NCI-H345 treated with DMSO at 0.1 percent for 48 hours (cell line): ENCODE measurements at regions not wholly inside any gene's neighbourhood (a gene's known extent, or its start where the extent isn't known, plus 50 kb on each side); places are given as distances from the start of the nearest gene placed in this dataset.
A peak's percentile ranks its signal among the peaks of the same experiment; 100 is the strongest.

ENCODE experiments used
- DNase-seq: peaks from one replicate; lab custom pipeline; 2025; ENCODE audit not compliant: unreplicated experiment; lab: John Stamatoyannopoulos, UW

DNA sequence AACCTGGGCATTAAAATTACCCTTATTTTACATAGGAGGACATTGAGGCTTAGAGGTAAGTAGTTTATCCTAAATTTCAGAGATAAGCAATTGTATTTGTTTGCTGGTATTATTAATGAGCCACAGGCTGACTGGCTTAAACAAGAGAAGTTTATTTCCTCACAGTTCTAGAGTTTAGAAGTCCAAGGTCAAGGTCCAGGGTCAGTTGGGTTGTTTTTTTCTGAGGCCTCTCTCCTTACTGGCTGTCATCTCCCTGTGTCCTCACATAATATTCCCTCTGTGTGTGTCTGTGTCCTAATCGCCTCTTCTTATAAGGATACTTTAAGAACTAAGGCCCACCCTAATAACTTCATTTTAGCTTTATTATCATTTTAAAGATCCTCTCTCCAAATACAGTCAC is 294.9 kb upstream of the ATP5MC3 start:
- no peak for DNase-seq

DNA sequence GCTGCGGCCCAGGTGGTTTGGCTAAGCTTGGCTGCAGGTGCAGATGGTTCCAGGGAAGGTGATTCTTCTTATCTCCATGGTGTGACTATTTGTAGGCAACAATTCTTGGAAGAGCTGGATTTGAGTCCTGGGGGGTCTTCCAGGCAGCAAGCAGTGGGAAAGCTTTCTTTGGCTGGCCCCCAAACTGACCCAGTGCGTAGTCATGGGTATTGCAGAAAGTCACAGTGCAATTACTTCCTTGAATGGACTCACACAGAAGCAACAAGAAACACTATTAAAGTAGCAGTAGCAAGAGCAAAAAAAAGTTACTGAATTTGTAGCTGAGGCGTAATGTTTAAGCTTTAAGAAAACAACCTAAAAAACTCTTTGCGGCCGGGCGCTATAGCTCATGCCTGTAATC is 293.6 kb upstream of the ATP5MC3 start:
- no peak for DNase-seq

DNA sequence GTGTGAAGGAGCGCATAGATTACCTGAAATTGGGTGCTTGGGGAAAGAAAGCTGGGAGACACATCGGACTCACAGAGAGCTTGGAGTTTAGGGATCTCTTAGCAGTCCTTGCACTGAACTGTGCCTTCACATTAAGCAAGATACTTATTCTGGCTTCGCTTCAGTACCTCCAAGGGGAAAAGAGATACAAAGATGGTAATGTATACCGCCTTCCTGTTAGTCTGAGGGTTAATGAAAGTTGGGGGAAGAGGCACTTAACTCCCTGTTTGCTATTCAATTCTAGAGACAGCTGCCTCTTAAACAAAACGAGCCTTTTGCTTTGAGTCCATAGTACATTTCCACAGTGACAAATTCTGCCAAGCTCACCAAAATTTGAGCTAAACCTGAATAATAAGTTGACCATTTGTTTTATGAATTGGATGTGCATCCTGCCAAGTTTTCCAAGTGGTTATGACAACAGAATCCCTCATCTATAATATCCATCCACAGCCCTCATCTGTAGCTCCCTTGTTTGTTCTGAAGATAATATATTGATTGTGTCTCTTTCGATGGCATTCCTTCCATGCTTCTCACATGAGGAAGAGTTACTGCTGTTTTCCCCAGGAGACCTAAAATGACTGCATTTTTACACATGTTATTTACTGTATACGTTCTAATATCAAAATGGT is 287.1 kb upstream of the ATP5MC3 start:
- peak; percentile 21 for DNase-seq

DNA sequence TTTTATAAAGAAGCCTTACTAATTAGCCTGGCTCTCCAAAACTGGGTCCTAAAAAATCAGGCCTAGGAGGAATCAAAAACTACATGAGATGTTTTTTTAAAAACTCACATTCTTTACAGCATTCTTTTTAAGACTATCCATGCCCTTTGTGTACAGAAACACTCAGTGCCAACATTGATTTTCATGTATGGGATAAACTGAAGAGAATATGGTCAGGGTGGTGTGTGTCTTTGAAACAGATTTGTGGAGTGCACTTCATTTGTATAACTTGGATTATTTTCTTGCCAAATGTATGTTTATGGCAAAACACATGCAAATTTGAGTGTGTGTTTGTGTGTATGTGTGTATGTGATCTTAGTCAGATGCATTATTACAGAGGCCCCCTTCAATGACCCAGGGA is 283.6 kb upstream of the ATP5MC3 start:
- DNase-seq: no peak

DNA sequence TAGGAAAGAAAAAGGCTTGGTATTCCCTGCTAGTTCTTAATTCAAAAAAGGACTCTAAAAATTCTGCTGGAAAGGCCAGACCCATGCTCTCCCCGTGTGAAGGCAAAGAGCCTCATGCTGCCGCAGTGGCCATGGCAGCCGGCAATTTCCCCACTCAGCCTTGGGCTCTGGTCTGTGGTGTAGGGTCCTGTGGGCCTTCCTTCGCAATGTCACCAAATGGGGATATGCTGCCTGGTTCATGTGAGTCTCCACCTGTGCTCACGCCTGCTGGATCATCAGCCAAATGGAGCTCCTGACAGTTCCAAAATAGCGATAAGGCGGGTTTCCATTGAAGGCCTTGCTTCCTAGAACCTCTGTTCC is 282.8 kb upstream of the ATP5MC3 start:
- no peak for DNase-seq

DNA sequence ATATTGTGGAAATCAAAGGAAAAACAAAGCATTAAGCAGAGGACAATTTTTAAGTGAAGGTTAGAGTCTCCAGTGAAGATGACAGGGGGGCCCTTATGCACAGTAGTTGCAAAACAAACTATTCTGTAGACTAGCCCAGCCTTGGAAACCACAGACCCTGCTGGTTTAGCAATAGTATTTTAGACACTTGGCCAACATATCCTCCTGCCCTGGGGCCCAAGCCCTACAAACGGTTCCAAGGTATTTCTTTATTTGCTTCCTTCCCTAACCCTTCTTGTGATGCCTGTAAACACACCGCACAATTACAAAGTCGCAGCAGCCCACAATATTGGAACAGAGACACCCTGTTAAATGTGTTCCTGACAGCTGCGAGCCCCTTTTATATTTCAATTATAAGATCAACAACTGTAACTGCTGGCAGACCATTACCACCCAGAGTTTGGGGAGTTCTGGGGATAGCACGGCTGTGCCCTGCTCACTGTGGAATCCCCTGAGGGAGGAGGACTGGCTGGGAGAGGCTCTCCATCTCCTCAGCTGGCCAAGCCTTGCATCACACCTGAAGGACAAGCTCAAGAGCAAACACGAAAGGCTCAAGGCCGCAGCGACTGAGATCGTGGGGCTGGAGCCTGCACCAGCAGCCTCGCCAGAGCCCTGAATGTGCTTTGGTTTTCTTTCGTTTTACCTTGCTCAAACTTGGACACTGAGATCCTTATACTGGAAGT is 282.2 kb upstream of the ATP5MC3 start:
- DNase-seq: no peak

DNA sequence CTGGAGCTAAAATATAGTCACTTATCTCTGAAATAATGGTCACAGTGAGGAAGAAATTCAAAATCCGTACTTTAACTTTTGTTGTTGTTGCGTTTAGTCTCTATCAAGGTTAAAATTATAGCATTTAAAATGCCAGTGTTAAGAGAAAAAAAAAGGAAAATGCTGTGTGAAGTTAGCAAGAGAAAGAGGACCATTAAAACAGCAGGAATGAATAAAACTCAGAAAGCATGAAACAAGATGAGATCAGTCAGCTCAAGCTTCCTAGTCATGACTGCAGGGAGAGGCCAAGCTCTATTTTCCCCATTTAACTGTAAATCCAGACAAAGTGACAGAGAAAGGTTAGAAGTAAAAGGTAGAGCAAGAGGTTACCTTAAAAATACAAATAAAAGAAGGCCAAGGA is 281.7 kb upstream of the ATP5MC3 start:
- no peak for DNase-seq

DNA sequence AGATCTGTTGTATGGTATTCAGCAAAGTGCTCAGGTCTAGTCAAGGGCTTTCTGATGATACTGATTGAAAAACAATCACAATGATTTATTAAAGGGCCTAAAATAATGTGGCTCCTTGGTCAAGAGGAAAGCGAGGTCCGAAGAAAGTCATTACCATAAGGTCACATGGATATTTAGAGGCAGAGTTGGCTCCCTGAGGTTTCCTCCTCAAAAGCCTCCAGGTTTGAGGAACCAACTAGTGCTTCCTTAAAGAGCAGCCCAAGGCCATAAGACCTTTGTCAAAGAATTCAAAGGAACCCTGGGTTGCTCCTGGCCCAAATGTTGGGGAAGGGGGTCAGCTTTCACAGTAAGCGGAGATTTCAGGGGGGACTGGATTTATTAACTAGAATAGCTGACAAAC is 280.7 kb upstream of the ATP5MC3 start:
- DNase-seq: no peak

DNA sequence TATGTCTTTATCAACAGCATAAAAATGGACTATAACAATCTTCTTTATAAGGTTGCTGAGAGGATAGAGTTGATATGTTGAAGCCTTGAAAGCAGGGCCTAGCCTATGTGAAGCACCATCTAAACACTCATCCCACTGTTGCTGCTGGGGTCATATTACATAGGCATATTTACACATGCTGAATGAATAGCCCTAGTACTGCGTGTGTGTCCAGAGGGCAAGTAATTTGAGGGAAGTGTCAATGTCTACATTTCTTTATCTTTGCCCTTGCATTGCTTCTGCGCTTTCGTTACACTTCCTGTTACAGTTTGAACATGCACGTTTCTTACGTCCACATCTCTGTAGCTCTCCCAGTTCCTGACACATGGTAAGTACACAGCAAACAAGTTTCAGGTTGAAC is 280.3 kb upstream of the ATP5MC3 start:
- DNase-seq: peak; percentile 79

DNA sequence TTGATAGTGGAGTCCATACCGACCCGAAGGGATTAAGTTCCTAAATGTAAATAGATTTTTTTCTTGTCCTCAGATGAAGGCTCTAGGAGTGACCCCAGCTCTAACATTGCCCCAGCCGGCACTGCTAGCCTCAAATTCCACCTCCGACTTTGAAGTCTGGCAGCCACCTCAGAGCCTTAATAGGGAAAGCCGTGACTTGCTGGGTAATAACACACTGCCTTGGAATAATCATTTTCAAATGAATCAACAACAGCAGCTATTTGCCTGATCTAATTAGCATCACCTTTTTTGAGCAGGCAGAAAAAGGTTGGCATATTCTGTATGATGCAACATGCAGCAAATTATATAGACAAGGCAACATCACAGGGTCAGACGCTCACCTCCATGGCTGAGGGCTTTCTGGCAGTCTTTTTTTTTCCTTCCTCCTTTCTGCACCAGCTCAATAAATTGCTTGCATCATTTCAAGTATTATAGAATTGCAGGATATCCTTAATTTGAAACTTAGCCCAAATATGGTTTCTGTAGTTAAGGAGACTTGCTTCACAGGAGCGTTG is 276.5 kb upstream of the ATP5MC3 start:
- DNase-seq: no peak

DNA sequence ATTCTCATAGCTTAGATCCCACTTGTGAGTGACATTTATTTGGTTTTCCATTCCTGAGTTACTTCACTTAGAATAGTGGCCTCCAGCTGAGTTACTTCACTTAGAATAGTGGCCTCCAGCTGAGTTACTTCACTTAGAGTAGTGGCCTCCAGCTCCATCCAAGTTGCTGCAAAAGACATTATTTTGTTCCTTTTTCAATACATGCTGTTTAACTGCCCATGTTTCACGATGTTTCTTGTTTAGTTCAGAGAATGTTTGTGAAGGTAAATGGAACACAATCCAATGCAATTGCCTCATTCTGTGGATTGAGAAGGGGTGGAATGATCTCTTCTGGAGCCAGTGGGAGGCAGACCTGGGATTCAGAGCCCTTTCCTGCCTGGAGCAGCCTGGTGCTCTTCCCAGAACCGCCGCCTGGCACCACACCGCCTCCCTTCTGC is 273.5 kb upstream of the ATP5MC3 start:
- DNase-seq: no peak

DNA sequence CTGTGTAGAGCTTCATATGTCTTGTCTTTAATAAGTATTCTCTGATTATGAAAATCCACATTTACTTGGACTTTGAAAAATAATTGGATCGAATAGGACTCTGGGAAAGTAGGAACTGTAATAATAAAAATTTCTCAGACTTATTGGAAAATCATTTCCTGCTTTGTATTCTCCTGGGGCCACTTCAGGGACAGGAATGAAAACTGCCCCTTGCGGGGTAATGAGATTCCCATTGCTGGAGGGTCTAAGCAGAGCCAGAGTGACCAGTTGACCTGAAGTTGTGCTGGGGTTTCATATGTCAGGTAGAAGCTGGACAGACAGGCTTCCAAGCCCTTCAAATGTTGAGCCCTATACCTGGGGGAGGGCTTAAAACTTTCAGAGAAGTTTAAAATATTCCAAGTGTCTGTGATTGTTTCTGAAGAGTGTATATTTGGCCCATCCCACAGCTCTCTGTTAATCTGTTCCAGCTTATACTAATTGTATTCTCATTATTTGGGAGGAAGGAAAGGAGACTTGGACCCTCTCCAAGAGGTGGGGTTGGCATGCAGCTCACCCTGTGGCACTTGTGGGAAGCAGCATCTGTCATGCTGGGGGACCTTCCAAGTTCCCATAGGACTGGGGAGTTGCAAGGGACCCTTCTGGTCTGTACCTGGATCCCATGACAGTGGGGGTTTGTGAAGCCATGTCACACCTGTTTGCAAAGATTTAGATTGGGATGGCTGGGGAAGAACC is 268.7 kb upstream of the ATP5MC3 start:
- no peak for DNase-seq

DNA sequence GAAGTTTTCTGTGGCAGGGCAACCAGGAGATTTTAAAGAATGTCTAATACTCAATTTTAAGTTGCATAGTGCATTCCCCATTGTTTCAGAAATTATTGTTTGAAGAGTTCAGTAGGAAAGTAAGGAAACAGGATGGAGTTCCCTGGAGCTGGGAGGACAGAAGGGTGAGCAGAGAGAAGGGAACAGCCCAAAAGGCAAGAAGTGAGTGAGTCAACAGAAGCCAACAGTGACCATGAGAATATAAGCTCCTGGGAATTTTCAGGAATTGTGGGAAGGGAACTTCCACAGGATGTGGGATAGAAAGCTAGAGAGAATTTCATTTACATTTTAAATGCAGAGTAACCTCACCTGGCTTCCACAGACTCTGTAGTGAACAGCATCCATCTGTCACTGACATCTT is 268.1 kb upstream of the ATP5MC3 start:
- no peak for DNase-seq

DNA sequence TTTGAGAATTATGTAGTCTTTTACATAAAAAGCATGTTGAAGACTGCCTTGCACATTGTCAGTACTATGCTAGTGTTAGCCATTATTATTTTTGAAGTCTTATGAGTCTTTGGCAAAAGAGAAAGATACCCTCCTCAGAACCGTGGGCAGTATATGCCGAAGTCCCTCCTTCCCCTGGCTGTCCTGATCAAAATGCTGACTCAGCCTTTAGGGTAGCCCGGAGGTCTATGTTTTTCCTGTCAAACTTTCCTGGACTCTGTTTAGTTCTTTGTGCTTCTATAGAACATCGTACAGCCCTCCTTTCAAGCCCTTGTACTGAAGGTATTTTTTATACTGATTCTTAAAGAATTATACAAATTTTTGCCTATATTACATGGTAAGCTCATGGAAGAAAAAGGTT is 264.7 kb upstream of the ATP5MC3 start:
- no peak for DNase-seq

DNA sequence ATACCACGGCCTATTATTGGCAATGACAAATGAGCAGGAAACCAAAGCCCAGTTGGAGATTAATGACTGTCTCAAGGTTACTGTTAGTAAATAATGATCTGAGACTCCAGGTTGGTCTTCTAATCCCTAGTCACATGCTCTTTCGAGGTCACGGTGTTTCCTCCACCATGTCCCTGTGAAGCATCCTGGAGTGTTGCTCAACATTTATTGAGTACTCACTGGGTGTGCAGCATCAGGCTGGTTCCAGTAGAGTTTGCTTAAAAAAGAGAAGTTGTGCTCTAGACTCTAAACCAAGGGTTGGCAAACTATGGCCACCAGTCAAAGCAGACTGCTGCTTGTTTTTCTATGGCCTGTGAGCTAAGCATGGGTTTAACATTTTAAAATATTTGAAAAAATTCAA is 263.8 kb upstream of the ATP5MC3 start:
- DNase-seq: no peak

DNA sequence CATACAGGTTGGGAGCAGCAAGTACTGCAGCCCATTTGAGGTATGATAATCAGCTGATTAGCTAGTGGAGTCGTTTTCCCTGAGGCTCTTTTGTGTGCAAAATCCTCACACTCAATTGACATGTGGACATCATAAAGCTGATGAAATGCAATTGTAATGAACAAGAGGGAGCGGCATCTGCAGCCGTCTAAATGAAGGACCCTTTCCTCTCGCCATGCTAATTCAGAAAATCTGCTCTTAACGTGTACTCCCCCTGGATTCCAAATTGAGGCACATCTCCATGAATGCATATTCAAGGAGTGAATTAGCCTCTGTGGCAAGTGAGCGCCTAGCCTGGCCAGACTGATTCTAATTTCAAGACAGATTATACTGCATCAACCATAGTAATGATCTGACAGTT is 260.9 kb upstream of the ATP5MC3 start:
- no peak for DNase-seq

DNA sequence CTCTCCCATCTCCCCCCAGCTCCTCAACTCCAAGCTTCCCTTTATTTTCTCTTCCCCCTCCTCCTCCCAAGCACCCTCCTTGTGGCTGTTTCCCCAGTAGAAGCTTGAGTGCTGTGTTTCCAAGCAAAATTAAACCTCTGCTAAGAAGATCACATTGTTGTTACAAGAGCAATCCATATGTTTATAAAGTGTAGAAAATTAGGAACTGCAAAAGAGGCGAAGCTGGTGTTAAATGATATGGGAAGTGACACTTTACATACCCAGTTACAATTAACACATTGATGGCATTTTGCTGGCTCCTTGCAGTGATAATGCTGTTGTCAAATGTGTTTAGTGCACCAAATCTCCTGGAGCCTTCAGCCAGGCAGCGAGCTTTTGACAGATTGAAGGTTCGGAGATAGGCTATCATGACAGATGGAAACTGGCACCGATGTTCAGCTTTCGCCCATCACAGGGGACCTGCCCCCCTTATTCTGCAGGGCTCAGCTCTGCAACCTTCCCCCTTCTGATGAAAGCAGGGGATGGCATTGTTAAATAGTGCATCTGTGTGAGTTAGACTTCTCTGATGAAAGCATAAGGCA is 259.8 kb upstream of the ATP5MC3 start:
- DNase-seq: no peak

DNA sequence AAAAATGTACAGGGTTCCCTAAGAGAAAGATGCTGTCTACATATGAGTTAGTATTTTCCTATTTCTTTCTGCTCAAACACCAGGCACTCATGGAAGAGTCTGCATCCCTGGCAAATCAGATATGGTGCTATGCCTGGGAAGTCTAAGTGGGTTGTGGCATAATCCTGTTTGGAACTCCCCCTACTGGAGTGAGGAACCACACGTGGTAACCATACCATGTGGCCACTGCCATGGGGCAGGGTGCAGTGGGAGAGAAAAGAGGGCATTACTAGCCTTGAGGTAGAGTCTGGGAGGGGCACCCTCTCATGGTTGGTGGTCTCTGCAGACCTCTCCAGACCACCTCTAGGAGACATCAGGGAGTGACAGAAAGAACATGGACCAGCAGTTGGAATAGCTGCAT is 257.9 kb upstream of the ATP5MC3 start:
- DNase-seq: no peak

DNA sequence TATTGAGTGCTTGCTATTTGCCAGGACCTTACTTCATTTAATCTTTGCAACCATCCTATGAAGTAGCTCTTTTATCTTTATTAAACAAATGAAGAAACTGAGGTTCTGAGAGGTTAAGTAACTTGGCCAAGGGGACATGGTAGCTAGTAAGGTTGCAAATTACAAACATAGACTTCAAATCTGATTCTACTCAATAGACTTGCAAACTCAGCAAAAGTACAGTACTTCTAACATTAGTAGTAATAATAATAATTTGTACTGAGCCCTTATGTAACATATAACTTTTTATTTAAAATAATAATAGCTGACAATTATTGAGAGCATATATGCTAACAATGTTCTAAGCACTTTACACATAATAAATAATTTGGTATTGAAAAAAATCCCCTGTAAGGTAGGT is 255.7 kb upstream of the ATP5MC3 start:
- no peak for DNase-seq

DNA sequence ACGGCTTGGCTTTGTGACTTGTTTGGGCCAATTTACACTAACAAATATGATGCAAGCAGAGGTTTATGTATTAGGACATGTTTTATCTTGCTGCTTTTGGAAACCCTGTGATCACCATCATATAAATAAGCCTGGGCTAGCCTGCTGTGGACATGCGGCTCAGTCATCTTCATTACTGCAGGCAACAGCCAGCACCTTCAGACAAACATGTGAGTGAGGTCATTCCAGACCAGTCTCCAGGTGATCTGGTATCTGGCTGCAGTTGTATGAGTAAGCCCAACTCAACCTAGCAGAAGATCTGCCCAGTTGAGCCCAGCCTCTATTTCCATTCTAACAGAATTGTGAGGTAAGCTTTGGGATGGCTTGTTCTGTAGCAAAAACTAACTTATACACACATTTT is 254.6 kb upstream of the ATP5MC3 start:
- DNase-seq: no peak

DNA sequence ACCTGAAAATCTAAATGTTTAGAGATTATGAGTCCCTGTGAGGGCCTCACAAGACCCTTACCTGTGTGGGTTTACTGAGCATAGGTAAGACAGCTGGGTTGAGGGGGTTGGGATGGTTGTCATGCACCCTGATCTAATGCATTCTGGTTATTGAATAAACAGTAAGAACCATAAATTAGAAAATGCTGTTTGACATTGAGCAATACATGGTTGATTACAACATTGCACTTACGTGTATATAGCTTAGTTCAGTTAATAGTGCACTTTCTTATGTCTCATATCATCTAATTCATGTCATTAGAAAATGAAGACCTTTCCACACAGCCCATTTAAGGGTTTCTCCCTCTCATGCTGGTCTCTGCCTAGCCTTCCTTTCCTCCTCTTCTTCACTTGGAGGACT is 253.5 kb upstream of the ATP5MC3 start:
- DNase-seq: no peak

DNA sequence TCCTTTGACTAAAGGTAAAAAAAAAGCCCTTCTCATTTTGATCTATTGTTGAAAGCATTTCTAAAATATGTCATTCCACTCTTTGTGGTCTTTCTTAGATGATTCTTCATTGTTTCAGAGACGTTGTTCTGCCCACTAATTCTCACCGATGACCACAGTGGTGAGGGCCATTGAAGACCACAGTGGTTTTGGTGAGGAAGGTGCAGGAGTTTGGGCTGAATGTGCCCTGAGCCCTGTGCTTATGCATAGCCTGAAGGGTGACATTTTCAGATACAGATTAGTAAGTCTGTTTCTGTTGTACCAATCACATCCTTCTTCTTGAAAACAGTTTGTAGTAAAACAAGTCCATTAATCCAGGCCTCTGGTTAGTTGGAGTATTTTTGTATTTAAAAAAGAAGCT is 251.3 kb upstream of the ATP5MC3 start:
- DNase-seq: no peak
